LNCAP (cell line): ENCODE measurements at regions not wholly inside any gene's neighbourhood (a gene's known extent, or its start where the extent isn't known, plus 50 kb on each side); places are given as distances from the start of the nearest gene placed in this dataset.

Experiments
- TF ChIP-seq, protein P1 (sequence below): fragments of 450-650 bp; IDR thresholded peaks from 2 replicates; pipeline ENCODE4 v1.5.1; 2017; ENCODE audit warnings: mild to moderate bottlenecking

DNA sequence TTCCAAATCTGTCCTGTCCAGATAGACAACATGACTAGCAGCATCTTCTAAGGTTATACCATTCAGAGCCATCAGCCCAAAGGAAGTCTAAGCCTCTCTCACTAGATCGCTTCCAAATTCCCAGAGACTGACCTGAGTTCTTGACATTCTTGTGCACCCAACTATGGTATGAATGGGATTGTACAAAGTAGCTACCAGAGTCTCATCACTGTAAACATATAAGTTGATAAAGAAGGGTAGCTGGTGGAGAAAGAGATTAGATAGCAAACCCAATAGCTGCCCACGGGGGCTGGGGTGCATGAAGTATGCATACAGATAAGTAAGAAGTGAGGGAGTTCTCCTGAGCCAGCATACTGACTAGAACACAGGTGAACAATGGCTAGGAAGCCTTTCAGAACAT lies 180.0 kb downstream of the PLPP3 start:
- TF ChIP-seq, protein P1, sequence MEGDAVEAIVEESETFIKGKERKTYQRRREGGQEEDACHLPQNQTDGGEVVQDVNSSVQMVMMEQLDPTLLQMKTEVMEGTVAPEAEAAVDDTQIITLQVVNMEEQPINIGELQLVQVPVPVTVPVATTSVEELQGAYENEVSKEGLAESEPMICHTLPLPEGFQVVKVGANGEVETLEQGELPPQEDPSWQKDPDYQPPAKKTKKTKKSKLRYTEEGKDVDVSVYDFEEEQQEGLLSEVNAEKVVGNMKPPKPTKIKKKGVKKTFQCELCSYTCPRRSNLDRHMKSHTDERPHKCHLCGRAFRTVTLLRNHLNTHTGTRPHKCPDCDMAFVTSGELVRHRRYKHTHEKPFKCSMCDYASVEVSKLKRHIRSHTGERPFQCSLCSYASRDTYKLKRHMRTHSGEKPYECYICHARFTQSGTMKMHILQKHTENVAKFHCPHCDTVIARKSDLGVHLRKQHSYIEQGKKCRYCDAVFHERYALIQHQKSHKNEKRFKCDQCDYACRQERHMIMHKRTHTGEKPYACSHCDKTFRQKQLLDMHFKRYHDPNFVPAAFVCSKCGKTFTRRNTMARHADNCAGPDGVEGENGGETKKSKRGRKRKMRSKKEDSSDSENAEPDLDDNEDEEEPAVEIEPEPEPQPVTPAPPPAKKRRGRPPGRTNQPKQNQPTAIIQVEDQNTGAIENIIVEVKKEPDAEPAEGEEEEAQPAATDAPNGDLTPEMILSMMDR = no peak

DNA sequence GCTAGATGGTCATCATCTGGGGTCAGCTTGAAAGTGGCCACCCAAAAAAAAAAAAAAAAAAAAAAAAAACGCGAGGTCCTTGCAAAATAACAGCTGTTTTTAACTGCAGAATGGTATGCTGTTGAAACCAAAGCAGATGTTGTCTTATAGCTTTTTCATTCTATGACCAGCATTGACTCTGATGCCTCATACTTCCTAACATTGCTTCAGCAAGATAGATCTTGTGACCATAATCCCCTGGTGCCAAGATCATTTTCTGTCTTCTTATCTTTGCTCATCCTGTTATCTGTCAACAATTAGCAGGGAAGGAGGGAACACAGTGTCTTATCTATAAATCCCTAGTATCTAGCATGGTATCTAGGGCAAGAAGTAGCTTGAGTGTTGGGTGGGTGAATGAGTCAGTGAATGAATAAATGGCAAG lies 181.5 kb downstream of the PLPP3 start:
- TF ChIP-seq, protein P1 = no peak

DNA sequence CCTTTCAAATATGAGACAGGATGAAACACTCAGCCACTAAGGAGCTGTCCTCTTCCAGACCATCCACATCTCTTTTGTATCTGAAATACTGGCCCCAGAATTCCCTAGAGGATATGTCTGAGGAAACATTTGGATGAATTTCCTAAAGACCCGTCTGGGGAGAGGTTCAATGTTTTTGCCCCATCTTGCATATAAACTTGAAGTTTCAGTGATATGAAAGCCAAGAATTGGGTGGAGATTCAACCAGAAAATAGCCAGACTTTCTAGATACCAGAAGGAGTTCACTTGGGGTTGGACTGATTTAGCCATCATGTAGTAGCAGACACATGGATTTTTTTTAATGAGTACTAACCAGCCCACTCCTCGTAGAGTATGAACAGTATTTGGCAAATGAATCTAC lies 182.0 kb downstream of the PLPP3 start:
- TF ChIP-seq, protein P1 = no peak

DNA sequence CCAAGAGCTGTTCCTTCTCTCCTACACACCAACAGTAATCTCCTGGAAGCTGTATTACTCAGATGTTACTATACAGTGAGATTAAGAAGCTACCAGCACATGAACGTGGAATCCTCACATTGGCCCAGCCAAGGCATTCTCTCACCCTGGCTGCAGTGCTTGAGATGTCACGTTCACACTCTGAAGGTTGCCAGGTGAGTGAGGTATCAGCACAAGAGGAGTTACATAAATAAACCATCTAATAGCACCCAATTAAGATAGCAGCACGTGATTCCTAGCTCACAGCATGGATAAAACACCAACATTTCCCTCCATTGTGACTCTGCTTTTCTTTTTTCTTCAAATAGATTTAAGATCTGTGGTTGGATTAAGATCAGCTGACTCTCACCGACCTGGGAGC lies 182.8 kb downstream of the PLPP3 start:
- TF ChIP-seq, protein P1 = no peak

DNA sequence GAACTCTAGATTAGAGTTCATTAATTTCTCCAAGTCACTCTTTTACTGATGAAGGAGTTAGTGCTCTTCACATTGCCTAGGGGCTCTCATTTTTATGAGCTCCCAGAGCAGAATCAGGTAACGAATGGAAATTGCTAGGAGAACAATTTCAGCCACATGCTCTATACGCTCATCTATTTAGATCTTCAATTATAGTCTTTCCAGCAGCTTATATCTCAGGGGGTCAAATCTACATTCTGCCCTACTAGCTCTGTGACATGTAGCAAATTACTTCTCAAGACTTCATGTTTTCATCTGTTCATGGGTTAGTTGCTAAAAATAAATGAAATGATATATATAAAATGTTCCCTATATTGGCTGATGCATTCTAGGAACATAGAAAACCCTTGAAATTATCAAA lies 183.6 kb downstream of the PLPP3 start:
- TF ChIP-seq, protein P1 = no peak

DNA sequence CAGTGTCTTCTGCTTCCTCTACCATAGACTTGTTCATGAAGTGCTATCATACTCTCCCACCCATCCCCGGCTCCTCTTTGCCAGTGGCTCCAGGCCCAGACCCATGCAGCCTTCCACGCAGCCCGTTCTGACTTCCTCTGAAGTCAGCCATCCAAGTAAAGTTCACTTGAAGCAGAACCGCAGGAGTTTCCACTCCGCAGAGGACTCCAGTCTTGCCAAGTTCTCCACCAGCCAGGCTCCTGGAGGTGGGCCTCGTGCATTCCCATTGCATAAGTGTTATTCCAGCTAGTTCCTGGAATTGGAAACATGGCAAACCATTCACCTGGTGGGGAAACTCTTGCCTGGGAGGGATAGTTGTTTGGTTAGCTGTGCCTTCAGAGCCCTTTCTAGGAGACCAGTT lies 185.1 kb downstream of the PLPP3 start:
- TF ChIP-seq, protein P1 = no peak

DNA sequence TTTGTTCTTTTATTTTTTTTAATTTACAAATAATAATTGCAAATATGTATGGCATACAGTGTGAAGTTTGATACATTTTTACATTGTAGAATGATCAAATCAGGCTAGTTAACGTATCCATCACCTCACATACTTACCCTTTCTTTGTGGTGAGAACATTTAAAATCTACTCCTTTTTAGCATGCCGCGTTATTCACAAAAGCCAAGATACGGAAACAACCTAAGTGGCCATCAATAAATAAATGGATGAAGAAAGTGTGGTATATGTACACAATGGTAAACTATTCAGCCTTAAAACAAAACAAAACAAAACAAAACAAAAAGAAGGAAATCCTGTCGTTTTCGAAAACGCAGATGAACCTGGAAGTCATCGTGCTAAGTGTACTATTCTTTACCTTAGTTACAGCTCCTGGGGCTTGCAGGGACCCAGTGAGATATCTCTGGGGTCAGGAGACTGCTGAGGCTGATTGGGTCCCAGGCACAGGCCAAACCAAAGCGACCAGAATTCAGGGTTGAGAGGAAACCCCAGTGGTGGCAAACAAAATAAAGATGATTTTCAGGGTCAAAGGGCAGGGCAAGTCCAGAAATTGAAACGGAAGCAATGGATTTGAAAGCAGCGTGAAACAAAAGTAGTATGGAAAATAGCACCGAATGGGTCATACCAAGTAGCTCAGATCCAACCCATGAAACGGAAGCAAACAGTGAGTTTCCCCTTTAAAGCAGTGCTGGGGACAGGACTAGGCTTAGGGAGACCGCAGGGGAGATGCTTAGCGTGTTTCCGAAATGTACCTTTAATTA lies 188.2 kb downstream of the PLPP3 start:
- TF ChIP-seq, protein P1 = no peak
